ENCODE measurements at regions not wholly inside any gene's neighbourhood (a gene's known extent, or its start where the extent isn't known, plus 50 kb on each side); places are given as distances from the start of the nearest gene placed in this dataset.

DNA sequence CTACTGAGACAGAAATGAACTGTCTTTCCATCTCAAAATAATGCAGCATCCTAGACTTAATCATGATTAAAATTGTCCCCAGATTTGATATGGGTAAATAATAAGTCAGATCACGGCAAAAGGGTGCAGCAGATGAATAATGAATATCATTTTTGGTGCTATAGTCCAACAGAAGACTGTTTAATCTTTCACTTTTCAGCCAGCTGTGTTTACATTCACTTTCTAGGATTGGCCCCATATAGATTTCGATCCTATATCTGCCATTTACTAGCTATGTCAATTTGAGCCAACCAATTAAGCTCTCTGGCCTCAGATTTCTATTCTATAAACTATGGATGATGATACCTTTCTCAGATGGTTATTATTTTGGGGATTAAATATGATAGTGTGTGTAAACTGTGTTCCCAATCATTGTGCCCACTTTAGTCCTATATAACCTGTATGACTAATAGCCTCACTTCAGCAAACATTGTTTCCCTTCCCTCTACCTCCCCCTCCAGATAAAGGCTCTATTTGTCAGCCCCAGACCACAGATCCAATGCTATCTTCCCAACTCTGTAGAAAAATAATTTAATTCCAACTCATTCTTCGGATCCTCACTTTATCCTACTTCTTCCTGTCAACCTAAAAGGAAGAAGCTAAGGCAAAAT is 53.6 kb upstream of the NT5E start:
- no peak for DNase-seq

DNA sequence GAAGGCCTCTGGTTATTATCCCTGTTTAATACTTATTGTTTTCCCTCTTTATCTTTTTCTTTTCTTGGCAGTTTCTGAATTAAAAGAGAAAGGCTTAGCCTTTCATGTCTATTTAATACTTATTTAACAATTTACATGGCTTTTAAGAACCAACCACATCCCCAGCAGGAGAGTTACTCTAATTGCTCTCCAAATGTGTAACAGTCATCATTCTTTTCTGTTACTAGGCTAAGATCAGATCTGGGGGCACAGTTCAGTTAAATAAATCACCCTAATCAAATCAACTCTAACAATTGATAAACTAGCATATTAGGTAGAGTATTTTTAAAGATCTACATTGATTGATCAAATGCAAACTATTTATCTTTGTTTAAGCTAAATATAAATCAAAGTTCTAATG is 54.1 kb upstream of the NT5E start:
- no peak for DNase-seq

GRCh38 chr6:85394853-85395538 is 54.9 kb upstream of the NT5E start:
- DNase-seq, result no peak

DNA sequence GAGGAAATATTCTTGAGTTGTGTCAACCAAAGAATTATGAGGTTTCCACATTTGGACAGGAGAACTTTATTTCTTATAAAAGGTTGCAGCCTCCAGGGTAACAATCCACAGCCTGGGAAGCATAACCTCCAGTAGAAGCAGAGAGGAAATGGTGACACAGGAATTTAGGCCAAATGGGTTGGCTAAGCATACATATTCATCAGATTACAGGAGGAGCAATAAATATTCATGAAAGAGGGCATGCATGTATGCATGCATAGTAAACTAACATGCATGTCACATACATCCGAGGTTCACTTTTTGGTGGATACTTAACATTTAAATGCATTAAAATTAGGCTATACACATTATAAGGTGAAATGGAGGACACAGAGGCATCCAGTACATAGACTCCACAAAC is 55.7 kb upstream of the NT5E start:
- no peak for DNase-seq

- DNase-seq, result no peak
Observed at GRCh38 chr6:85392379-85392778, 57.5 kb upstream of the NT5E start.

GRCh38 chr6:85390775-85391174 is 59.1 kb upstream of the NT5E start:
- no peak for DNase-seq

DNA sequence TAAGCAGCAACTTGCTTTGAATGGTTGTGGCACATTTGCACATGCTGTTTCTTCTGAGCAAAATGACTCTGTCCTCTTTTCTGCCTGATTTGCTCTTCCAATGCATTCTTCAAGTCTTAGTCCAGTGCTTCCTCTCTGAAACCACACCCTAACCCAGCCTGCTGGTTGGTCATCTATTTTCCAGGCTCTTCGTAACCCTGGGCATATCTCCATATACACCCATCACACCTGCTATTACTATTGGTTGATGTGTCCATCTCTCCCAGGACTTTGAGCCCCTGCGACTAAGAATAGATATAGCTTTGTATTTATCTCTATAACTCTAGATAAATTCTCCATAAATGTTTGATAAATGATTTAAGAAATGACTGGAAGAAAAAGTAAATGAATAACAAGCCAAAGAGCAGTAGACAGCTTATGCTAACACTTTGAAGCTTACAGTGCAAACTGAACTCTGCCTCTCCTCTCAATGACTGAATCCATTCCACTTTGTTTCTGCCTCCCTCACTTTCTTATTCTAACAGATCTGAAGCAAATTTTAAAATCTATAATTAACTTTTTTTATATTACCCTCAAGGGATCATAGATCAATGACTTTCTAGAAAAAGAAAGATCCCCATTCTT is 59.7 kb upstream of the NT5E start:
- DNase-seq, result no peak

- DNase-seq, result no peak
Observed at GRCh38 chr6:85389151-85389797, 60.6 kb upstream of the NT5E start.

DNA sequence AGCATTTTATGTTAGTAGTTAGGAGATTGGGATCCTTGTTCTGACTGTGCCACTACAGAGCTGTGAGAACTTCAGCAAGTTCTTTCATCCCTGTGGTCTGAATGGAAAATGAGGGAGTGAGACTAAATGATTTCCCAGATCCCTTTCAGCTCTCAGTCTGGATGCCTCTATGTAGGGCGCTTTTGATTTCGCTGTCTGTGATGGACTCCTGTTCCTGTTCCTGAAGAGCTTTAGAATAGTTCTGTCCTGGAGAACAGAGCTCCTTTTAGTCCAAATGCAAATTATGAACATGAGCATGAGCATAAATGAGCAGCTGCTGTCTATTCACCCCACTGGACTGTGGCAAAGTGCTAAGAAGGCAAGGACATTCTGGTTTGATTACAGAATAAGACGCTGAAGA is 61.4 kb upstream of the NT5E start:
- DNase-seq, result no peak

GRCh38 chr6:85385636-85386315 is 64.1 kb upstream of the NT5E start:
- DNase-seq, result no peak

DNA sequence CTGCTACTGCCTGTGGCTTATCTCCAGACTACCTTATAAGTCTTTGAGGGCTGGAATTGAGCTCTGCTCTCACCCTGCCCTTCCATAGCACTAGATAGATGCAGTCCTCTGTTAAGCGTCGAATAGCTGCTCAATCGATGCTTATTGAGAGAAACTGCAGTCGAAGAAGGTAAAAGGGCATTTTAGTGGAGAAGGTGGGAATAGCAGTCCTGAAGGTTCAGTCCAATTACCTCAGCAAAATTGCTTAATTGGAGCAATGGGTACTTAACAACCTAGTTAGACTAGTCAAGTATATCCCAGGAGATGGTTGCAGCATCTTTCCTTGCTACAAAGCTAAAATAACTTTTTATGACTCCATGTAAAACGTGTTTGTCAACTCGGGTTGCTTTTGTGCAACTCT is 66.8 kb upstream of the NT5E start:
- DNase-seq, result no peak

- DNase-seq, result no peak
Observed at GRCh38 chr6:85382541-85382940, 67.3 kb upstream of the NT5E start.

- DNase-seq, result no peak
Observed at GRCh38 chr6:85372915-85373270, 77.0 kb upstream of the NT5E start.

- DNase-seq, result no peak
Observed at GRCh38 chr6:85372188-85372914, 77.5 kb upstream of the NT5E start.

GRCh38 chr6:85368631-85369030 is 81.3 kb upstream of the NT5E start:
- DNase-seq, result no peak

- no peak for DNase-seq
Observed at GRCh38 chr6:85364344-85364743, 85.5 kb upstream of the NT5E start.

DNA sequence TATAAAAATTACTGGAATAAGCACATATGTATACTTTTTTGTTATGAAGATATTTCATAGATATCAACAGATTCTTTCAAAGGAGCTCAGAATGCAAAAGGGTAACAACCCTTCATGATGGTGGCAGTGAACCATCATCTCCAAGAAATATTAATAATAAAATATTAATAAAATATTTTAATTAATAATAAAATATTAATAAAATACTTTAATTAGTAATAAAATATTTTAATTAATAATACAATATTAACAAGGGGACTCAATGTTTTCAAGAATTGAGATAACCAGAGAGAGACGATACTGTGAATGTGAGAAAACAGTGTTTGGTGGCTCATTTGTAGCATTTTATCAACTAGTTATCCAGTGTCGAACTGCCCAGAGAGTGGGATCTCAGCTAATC is 86.0 kb upstream of the NT5E start:
- no peak for DNase-seq

GRCh38 chr6:85362652-85363310 is 87.1 kb upstream of the NT5E start:
- DNase-seq, result no peak

DNA sequence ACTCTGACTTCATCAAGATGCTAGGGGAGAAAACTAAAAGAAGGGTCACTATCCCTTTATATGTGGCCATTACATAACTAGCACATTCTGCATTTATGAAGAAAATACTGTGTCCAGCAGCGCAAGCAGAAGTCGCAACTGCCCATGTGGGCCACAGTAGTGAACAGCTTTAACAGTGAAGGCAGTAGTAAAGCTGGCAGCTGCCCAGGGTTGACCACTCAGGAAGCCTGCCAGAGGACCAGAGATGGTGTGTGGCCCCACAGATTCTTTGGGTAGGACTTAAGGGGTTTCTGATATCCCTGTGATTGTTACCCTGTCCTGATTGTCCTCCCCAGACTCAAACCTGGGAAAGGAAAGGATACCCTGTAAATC is 88.3 kb upstream of the NT5E start:
- no peak for DNase-seq

GRCh38 chr6:85360794-85361642 is 88.9 kb upstream of the NT5E start:
- no peak for DNase-seq

GRCh38 chr6:85357651-85358050 is 92.2 kb upstream of the NT5E start:
- DNase-seq, result no peak

All from CD4-positive, alpha-beta T cell treated with Interleukin-4 for 1 hour (primary cell).